Choroid plexus epithelial cell (primary cell): ENCODE measurements at regions not wholly inside any gene's neighbourhood (a gene's known extent, or its start where the extent isn't known, plus 50 kb on each side); places are given as distances from the start of the nearest gene placed in this dataset.

ENCODE experiments used
- DNase-seq: peaks from one replicate; pipeline ENCODE4 v3.0.0-alpha.2; 2010; ENCODE audit warnings: low read depth
- H3K4me3 ChIP-seq: 2 replicates; pipeline ENCODE4 v1.5.1; 2011; ENCODE audit warnings: low read depth, mild to moderate bottlenecking, control low read depth, low read length, moderate library complexity
- TF ChIP-seq, protein P1 (sequence below): conservative IDR thresholded peaks from 2 replicates; pipeline ENCODE4 v1.5.1; 2011; ENCODE audit warnings: low read depth, mild to moderate bottlenecking, control low read depth, inconsistent platforms, low read length, moderate library complexity

GRCh38 chrX:124224528-124224927, 107.9 kb upstream of the TEX13D start:
- H3K4me3 ChIP-seq = no peak overlapping the region
- no peak for DNase-seq
- TF ChIP-seq, protein P1, sequence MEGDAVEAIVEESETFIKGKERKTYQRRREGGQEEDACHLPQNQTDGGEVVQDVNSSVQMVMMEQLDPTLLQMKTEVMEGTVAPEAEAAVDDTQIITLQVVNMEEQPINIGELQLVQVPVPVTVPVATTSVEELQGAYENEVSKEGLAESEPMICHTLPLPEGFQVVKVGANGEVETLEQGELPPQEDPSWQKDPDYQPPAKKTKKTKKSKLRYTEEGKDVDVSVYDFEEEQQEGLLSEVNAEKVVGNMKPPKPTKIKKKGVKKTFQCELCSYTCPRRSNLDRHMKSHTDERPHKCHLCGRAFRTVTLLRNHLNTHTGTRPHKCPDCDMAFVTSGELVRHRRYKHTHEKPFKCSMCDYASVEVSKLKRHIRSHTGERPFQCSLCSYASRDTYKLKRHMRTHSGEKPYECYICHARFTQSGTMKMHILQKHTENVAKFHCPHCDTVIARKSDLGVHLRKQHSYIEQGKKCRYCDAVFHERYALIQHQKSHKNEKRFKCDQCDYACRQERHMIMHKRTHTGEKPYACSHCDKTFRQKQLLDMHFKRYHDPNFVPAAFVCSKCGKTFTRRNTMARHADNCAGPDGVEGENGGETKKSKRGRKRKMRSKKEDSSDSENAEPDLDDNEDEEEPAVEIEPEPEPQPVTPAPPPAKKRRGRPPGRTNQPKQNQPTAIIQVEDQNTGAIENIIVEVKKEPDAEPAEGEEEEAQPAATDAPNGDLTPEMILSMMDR = no peak

DNA sequence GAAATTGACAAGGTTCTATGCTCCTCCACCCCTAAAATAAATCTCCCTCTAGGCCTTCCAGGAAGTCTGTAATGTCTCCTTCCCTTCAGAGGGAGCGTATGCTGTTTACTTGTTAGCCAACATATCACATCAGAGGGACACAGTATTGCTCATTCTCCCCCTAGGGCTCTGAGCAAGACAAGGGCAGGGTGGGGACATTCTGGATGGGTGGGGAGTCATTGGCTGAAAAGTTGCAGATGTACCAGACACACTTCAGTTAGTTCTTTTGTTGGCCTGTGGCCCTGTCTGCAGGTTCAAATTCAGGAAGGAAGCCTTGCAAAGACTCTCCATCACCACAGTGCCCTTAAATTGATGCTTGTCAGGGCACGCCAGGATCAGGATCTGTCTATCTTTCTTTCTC, 106.3 kb upstream of the TEX13D start:
- no peak overlapping the region for H3K4me3 ChIP-seq
- DNase-seq = no peak
- TF ChIP-seq, protein P1 = no peak

DNA sequence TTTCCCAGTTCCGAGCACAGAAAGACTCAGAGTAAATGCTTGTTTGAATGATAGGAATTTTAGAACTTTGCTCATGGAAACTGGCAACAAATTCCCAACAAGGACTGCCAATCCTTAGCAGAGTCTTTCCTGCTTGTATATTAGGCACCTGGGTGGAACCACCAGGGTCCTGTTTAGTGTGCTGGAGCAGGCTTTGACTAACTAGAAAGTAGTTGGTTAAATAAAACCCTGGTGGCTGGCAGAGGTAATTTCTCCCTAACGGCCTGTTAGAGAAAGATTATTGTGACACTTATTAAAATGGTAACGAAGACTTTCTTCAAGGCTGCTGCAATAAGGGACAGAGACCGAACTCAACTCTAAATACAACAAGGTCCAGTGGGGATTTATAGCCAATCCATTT, 103.6 kb upstream of the TEX13D start:
- TF ChIP-seq, protein P1 = no peak
- no peak overlapping the region for H3K4me3 ChIP-seq
- no peak for DNase-seq

DNA sequence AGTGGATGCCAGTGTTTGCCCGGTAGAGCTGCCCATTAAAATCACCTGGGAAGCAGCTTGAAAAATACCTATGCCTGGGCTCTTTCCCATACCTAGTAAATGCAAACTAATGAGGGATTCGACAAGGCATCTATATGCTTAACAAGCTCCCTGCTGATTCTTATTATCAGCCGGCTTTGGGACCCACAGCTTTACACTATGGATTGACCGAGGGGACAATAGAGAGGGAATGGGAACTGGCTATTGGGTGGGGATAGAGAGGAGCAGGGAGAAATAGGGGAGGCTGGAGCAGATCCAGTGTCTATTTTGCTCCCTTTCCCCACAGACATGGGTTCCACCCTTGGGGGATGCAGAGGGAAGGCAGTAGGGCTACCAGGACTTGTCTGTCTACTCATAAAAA, 103.1 kb upstream of the TEX13D start:
- H3K4me3 ChIP-seq = no peak overlapping the region
- DNase-seq = no peak
- TF ChIP-seq, protein P1 = no peak

- no peak overlapping the region for H3K4me3 ChIP-seq
- no peak for DNase-seq
- TF ChIP-seq, protein P1 = no peak
Observed at GRCh38 chrX:124230655-124231450, 101.6 kb upstream of the TEX13D start.

- DNase-seq = no peak
- H3K4me3 ChIP-seq = no peak overlapping the region
- TF ChIP-seq, protein P1 = no peak
Observed at GRCh38 chrX:124231451-124231759, 101.1 kb upstream of the TEX13D start.

GRCh38 chrX:124232523-124233201, 99.8 kb upstream of the TEX13D start:
- TF ChIP-seq, protein P1 = no peak
- H3K4me3 ChIP-seq = no peak overlapping the region
- DNase-seq = no peak
